Thyroid gland (tissue), 4 donors: ENCODE measurements at regions not wholly inside any gene's neighbourhood (a gene's known extent, or its start where the extent isn't known, plus 50 kb on each side); places are given as distances from the start of the nearest gene placed in this dataset.

Source experiments
- CTCF ChIP-seq, 6 experiments: fragments of 200-600 bp in 3 of 6; fragments of 450-650 bp in 3 of 6; sonication (generic) in 3 of 6; IDR thresholded peaks; one replicate each; pipeline ENCODE4 v1.5.1; 2016 to 2019; ENCODE audit warnings: antibody characterized with exemption in 6 of 6, mild to moderate bottlenecking in 2 of 6, inconsistent platforms in 1 of 6, moderate library complexity in 1 of 6
- POLR2A ChIP-seq, 2 donors: fragments of 450-650 bp; IDR thresholded peaks; one replicate each; pipeline ENCODE4 v1.6.1; 2017; ENCODE audit warnings: antibody characterized with exemption in 2 of 2, mild to moderate bottlenecking in 2 of 2, moderate library complexity in 1 of 2

DNA sequence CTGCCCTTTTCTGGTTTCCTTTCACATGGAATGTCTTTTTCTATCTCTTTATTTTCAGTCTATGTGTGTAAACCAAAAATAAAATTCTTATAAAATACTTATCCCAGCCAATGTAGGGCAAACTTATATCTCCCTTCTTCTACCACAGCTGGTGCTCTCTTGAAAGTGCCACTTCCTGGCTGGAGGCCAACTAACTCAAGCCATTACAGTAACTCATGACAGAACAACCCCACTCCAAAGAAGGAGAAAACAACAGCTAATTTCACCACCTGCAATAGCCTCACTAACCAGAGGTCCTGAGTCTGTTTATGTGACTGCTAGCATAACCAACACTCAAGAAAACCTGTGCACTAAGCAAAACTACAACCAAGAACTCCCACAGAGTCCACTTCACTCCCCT lies 74.9 kb upstream of the DBX1 start:
- TF ChIP-seq CTCF (IDR thresholded peaks at IDR 0.05) (no peak), POLR2A (IDR thresholded peaks at IDR 0.05) (no peak)
